Small intestine (tissue), 7 donors: ENCODE measurements at regions not wholly inside any gene's neighbourhood (a gene's known extent, or its start where the extent isn't known, plus 50 kb on each side); places are given as distances from the start of the nearest gene placed in this dataset.

ENCODE experiments used
- DNase-seq, 2 donors: peaks; one replicate each; pipeline versions ENCODE4 v3.0.0 to v3.0.0-alpha.2; 2013
- FAIRE-seq: peaks from 2 replicates; lab custom pipeline; 2012; peaks lifted over from hg19 to GRCh38; lab: Jason Lieb, UNC
- H3K27ac ChIP-seq, 3 donors: one replicate each; pipeline ENCODE4 v1.5.1; 2013; ENCODE audit warnings: low read length in 2 of 3, mild to moderate bottlenecking in 2 of 3, control low read depth in 1 of 3, inconsistent platforms in 1 of 3, low read depth in 1 of 3, moderate library complexity in 1 of 3
- H3K27me3 ChIP-seq, 3 donors: one replicate each; pipeline ENCODE4 v1.6.1; 2013; ENCODE audit warnings: low read length in 3 of 3, inconsistent platforms in 1 of 3; ENCODE audit not compliant: control insufficient read depth in 3 of 3, insufficient read depth in 3 of 3
- H3K36me3 ChIP-seq, 3 donors: one replicate each; pipeline ENCODE4 v1.6.1; 2013; ENCODE audit warnings: low read length in 3 of 3, inconsistent platforms in 1 of 3, low read depth in 1 of 3, mild to moderate bottlenecking in 1 of 3, moderate library complexity in 1 of 3; ENCODE audit not compliant: control insufficient read depth in 3 of 3, insufficient read depth in 2 of 3
- H3K4me1 ChIP-seq, 3 donors: one replicate each; pipeline ENCODE4 v1.6.1; 2013; ENCODE audit warnings: low read length in 2 of 3, inconsistent platforms in 1 of 3, low read depth in 1 of 3, mild to moderate bottlenecking in 1 of 3, moderate library complexity in 1 of 3; ENCODE audit not compliant: control insufficient read depth in 3 of 3, insufficient read depth in 2 of 3
- H3K4me3 ChIP-seq, 3 donors: one replicate each; pipeline ENCODE4 v1.5.1; 2013; ENCODE audit warnings: low read length in 3 of 3, control low read depth in 1 of 3, inconsistent platforms in 1 of 3, low read depth in 1 of 3, mild to moderate bottlenecking in 1 of 3, moderate library complexity in 1 of 3
- H3K9me3 ChIP-seq, 2 donors: one replicate each; pipeline ENCODE4 v1.6.1; 2013; ENCODE audit warnings: low read depth in 1 of 2, low read length in 1 of 2; ENCODE audit not compliant: control insufficient read depth in 2 of 2, insufficient read depth in 1 of 2
- WGBS, 3 donors: extraction: QIAGEN DNeasy Blood & Tissue Kit; methylation state at CpG; one replicate each; pipeline ENCODE4 v1.1.7; 2013; 5-methylcytosine and 5-hydroxymethylcytosine counted together
- donor health status: healthy with polysubstance abuse.
- donor health status: control.
- donor health status: control.
- donor health status: Bipolar disorder and iron deficiency.
- donor health status: healthy.

GRCh38 chr4:111204797-111205196, 581.9 kb upstream of the PITX2 start:
- DNase-seq = no peak
- no peak overlapping the region for H3K4me3 ChIP-seq
- no peak overlapping the region for H3K27ac ChIP-seq
- 47 to 57% (median 51%) methylated on average over 4 of the region's 4 CpGs for whole genome bisulfite sequencing, 3 donors
- H3K36me3 ChIP-seq = no peaks in the 10 kb centered on the region
- no peaks in the 10 kb centered on the region for H3K9me3 ChIP-seq
- H3K27me3 ChIP-seq = no peaks in the 10 kb centered on the region
- H3K4me1 ChIP-seq = no peaks in the 10 kb centered on the region
- no peak for FAIRE-seq

DNA sequence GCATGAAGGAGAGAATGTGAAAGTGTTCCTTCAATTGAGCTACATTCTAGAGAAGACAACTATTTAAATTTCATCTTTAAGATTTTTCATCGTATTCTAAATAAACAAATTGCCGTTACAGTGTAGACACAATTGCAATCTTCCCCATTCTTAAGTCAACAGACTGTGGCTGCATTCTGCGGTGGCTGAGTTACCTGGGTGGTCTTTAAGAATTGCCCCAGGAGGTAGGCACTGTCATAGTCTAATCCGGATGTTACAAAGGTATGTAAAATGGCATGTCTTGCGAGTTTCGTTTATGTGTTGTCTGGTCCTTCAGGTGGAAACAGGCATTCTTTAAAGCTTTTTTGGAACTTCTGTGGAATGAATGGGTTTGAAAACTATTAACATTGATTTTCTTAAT, 586.1 kb upstream of the PITX2 start:
- Histone ChIP-seq H3K27me3 (peaks cover 0 to 2% (median 0%) of the 10 kb centered on the region in 3 donors), H3K4me3 (no peak overlapping the region), H3K4me1 (no peaks in the 10 kb centered on the region), H3K9me3 (no peaks in the 10 kb centered on the region), H3K36me3 (no peaks in the 10 kb centered on the region), H3K27ac (no peak overlapping the region)
- 41 to 60% (median 56%) methylated on average over 6 of the region's 6 CpGs for WGBS, 3 donors
- DNase-seq = no peak
- FAIRE-seq = no peak

- H3K4me1 ChIP-seq = no peaks in the 10 kb centered on the region
- H3K9me3 ChIP-seq = no peaks in the 10 kb centered on the region
- no peak overlapping the region for H3K4me3 ChIP-seq
- FAIRE-seq (no peak), DNase-seq (no peak)
- no peaks in the 10 kb centered on the region for H3K36me3 ChIP-seq
- peaks cover 0 to 2% (median 0%) of the 10 kb centered on the region in 3 donors for H3K27me3 ChIP-seq
- H3K27ac ChIP-seq = no peak overlapping the region
- WGBS, 3 donors = 46 to 64% (median 57%) methylated on average over 2 of the region's 2 CpGs
Observed at GRCh38 chr4:111209706-111210105, 586.8 kb upstream of the PITX2 start.

GRCh38 chr4:111210595-111210994, 587.7 kb upstream of the PITX2 start:
- Histone ChIP-seq H3K9me3 (no peaks in the 10 kb centered on the region), H3K36me3 (no peaks in the 10 kb centered on the region), H3K4me1 (no peaks in the 10 kb centered on the region), H3K27ac (no peak overlapping the region), H3K4me3 (no peak overlapping the region), H3K27me3 (peaks cover 0 to 2% (median 0%) of the 10 kb centered on the region in 3 donors)
- WGBS, 3 donors = 52 to 67% (median 55%) methylated on average over 7 of the region's 7 CpGs
- DNase-seq (no peak), FAIRE-seq (no peak)

- DNase-seq = peak in 1 of 2 donors; percentile 2
- 37 to 65% (median 44%) methylated on average over 4 of the region's 4 CpGs for WGBS, 3 donors
- no peak for FAIRE-seq
Observed at GRCh38 chr4:111213531-111213930, 590.7 kb upstream of the PITX2 start.

GRCh38 chr4:111214371-111214770, 591.5 kb upstream of the PITX2 start:
- DNase-seq (no peak), FAIRE-seq (no peak)
- H3K4me1 ChIP-seq = no peaks in the 10 kb centered on the region
- H3K4me3 ChIP-seq = no peak overlapping the region
- H3K27me3 ChIP-seq = peaks cover 0 to 2% (median 0%) of the 10 kb centered on the region in 3 donors
- H3K9me3 ChIP-seq = no peaks in the 10 kb centered on the region
- 73 to 84% (median 83%) methylated on average over 1 of the region's 1 CpG for WGBS, 3 donors
- H3K36me3 ChIP-seq = no peaks in the 10 kb centered on the region
- no peak overlapping the region for H3K27ac ChIP-seq

More at GRCh38 chr4:111213531-111213930, 590.7 kb upstream of the PITX2 start:
- Histone ChIP-seq H3K27me3 (peaks cover 0 to 2% (median 0%) of the 10 kb centered on the region in 3 donors), H3K36me3 (no peaks in the 10 kb centered on the region), H3K27ac (no peak overlapping the region), H3K4me3 (no peak overlapping the region), H3K9me3 (no peaks in the 10 kb centered on the region), H3K4me1 (no peaks in the 10 kb centered on the region)

GRCh38 chr4:111215755-111216154, 592.9 kb upstream of the PITX2 start:
- no peak for DNase-seq
- no peaks in the 10 kb centered on the region for H3K4me1 ChIP-seq
- H3K9me3 ChIP-seq = no peaks in the 10 kb centered on the region
- H3K36me3 ChIP-seq = no peaks in the 10 kb centered on the region
- no peak overlapping the region for H3K27ac ChIP-seq
- H3K4me3 ChIP-seq = no peak overlapping the region
- FAIRE-seq = no peak
- no peaks in the 10 kb centered on the region for H3K27me3 ChIP-seq

DNA sequence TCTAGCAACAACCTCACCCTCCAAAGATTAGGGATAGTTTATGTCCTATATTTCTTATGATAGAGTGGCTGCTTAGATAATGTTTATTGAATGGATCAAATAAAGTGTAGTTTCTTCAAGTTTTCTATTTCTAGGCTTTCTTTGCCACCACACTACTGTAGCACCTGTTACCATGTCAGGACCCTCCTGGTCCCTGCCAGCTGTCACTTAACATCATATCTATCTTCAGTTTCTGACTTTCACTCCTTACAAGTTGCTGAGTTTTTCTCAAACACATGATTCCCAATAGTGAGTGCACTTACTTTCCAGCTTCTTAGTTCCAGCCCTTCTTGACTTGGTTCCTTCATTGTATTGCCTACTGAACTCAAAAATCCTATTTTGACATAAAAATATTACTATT, 593.9 kb upstream of the PITX2 start:
- no peak for DNase-seq
- Histone ChIP-seq H3K36me3 (no peaks in the 10 kb centered on the region), H3K9me3 (no peaks in the 10 kb centered on the region), H3K27ac (no peak overlapping the region), H3K27me3 (no peaks in the 10 kb centered on the region), H3K4me1 (no peaks in the 10 kb centered on the region), H3K4me3 (no peak overlapping the region)
- no peak for FAIRE-seq

GRCh38 chr4:111221371-111221770, 598.5 kb upstream of the PITX2 start:
- Histone ChIP-seq H3K4me1 (no peaks in the 10 kb centered on the region), H3K27ac (no peak overlapping the region), H3K9me3 (no peaks in the 10 kb centered on the region), H3K27me3 (no peaks in the 10 kb centered on the region), H3K36me3 (no peaks in the 10 kb centered on the region), H3K4me3 (no peak overlapping the region)
- no peak for FAIRE-seq
- no peak for DNase-seq
